ENCODE measurements at regions not wholly inside any gene's neighbourhood (a gene's known extent, or its start where the extent isn't known, plus 50 kb on each side); places are given as distances from the start of the nearest gene placed in this dataset.
A peak's percentile ranks its signal among the peaks of the same experiment; 100 is the strongest.

DNA sequence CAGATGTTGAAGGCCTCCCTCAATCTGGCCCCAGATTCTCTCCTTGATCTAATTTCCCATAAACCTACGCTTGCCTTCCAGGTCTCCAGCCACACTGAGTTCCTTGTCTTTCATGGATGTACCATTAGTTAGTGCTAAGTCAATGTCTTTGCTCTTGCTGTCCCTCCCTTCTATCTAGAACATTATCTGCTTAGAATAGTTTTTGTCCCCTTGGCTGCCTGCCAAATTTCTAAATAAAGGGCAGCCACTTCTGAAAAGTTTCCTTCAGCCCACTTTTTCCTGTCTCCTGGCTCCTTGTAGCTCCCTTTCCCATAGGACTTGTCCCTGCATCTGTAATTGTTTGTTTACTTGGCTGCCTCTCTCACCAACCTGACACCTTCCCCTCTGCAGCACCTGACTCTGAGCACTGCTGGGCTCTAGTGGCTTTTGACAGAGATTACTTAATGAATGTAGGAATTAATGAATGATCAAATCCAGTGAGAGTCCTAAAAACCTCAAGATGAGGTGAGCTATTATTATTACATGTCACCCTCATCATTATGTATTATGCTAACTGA lies 58.3 kb downstream of the CXCL12 start:
- DNase-seq, result no peak

GRCh38 chr10:44325596-44326307 lies 59.1 kb downstream of the CXCL12 start:
- no peak for DNase-seq

DNA sequence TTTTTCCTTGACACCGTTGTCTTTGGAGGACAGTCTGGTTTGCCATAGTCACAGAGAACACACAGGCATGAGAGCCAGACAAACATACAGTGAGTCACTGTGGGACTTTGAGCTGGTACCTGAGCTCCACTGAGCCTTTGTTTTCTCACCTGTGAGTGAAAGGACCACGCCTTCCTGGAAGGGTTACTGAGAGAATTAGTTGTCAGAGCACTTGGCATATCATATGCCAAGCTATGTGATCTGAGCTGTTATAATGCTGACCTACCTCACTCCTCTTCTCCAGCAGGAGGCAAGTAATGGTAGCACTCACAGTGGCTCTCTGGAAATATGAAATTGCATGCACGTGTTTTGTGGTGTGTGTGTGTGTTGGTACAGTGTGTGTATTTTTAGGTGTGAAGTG lies 59.7 kb downstream of the CXCL12 start:
- DNase-seq, result peak; percentile 83

DNA sequence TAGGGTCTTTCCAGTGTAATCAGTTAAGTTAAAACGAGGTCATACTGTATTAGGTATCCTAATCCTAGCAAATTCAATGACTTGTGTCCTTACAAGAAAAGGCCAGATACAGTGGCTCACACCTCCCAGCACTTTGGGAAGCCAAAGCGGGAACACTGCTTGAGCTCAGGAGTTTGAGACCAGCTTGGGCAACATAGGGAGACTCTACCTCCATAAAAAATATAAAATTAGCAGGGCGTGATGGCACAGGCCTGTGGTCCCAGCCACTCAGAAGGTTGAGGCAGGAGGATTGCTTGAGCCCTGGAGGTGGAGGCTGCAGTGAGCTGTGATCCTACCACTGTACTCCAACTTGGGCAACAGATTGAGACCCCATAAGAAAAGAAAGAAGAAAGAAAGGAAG lies 61.1 kb downstream of the CXCL12 start:
- DNase-seq, result no peak

DNA sequence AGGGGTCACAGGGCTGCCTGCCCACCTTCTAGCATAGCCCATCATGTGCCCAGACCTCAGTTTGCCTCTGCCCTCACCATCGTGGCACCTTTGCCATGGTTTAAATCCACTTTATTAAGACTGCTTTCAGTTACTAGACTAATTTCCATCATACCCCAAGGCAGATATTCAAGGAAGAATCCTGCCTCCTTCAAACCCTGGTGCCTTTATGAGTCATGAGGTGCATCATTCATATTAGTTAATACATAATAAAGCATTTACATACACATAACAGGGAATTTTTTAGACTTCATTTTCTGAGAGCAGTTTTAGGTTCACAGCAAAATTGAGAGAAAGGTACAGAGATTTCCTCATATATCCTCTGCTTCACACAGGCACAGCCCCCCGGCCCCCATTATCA lies 62.8 kb downstream of the CXCL12 start:
- no peak for DNase-seq

DNA sequence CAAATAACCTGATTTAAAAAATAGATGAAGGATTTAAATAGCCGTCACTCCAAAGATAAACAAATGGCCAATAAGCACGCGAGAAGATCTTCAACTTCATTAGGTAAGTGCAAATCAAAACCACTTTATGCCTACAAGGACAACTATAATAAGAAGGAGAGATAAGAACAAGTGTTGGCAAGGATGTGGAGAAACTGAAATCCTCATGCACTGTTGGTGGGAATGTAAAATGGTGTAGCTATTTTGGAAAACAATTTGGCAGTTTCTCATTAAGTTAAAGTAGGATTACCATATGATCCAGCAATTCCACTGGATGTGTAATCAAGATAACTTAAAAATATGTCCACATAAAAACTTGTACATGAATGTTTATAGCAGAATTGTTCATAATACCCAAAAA lies 64.1 kb downstream of the CXCL12 start:
- DNase-seq, result no peak

GRCh38 chr10:44317856-44318255 lies 67.0 kb downstream of the CXCL12 start:
- no peak for DNase-seq

- DNase-seq, result no peak
Measured at GRCh38 chr10:44316922-44317215, 68.0 kb downstream of the CXCL12 start.

DNA sequence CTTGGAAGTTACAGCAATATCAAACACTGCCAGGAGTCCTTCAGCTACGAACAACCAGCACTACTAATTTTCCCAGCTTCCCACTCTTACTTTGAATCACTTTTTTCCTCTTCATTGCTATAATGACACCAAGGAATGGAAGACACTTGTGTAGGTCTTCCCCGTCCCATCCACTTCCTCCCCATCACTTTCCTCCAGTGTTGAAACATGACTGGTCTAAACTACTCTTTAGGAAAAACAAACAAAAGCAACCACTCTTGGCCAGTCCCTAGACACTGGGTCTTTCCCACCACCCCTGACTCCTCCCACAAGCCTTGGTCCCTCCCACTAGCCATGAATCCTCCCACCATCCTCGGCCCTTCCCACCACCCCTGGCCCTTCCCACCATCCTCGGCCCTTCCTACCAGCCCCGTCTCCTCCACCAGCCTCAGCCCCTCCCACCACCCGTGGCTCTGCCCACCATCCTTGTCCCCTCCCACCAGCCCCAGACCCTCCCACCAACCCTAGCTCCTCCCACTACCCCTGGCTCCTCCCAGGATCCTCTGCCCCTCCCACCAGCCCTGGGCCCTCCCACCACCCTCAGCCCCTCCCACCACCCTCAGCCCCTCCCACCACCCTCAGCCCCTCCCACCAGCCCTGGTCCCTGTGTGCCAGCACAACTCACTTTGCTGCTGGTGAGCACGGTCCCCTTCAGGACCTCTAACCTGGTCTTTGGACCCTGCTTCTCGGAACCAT lies 68.5 kb downstream of the CXCL12 start:
- peak; percentile 7 for DNase-seq

DNA sequence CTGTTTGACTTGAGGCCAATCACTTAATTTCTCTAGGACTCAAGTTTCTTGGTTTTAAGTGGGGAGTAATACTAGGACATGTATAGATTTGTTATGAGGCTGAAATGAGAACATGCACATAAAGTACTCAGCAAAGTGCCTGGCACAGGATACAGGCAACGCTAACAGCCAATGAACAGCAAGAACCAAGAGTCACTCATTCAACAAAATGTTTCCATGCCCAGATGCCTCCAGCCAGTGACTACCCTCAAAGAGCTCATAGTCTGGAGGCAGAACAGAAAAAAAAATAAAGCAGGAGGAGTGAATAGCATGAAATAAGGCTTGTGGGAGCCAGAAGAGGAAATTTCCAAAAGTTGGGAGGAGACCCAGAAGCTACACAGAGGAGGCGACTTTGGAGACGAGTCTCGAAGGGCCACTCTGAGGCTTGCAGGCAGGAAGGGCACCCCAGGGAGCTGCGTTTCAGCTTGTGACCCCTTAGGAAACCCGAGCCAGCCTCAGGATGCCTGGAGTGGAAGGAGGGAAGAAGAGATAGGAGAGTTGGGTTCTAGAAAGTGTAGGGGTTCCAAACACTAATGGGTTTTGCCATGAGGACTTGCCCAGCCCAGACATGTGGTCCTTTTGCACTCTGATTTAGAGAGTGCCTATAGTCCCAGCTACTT lies 70.0 kb downstream of the CXCL12 start:
- no peak for DNase-seq

DNA sequence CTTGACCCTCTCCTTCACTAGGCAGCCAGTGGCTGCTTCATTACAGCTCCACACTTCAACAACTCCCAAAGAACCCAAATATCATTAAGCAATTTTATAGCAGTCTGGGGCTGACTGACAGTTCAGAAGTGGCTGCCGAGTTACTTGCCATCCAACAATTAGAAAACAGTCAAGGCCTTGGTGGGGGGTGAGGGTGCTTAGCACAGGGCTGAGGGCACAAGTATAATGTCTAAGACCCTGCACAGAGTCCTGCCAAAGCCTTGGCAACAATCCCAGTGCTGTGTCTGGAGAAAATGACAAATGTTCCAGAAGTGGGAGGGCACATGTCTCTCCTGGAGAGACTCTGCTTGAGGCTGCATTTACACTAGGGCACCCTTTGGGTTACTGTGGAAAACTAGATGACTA lies 71.1 kb downstream of the CXCL12 start:
- no peak for DNase-seq

DNA sequence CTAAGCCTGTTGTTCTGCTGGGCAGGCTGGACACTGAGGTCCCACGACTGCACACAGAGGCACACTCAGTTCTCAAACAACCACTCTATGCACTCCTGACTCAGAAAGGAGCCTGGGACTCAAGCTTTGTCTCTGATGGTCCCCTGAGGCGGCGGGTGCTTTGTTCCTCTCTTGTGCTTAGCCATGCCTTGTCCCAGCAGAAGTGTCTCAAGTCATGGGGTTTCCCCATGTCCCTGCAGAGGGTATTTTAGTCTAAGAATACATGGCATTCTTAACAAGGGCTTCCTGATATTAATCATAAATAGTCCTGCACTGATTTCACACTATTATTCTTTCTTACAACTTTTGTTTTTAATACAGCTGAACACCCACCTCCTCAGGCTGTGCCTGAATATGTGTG lies 72.5 kb downstream of the CXCL12 start:
- DNase-seq, result no peak

GRCh38 chr10:44311563-44312051 lies 73.3 kb downstream of the CXCL12 start:
- no peak for DNase-seq

GRCh38 chr10:44310762-44311562 lies 73.9 kb downstream of the CXCL12 start:
- peak; percentile 54 for DNase-seq

GRCh38 chr10:44309939-44310761 lies 74.7 kb downstream of the CXCL12 start:
- no peak for DNase-seq

- no peak for DNase-seq
Measured at GRCh38 chr10:44309361-44309760, 75.5 kb downstream of the CXCL12 start.

GRCh38 chr10:44308935-44309334 lies 76.0 kb downstream of the CXCL12 start:
- no peak for DNase-seq

DNA sequence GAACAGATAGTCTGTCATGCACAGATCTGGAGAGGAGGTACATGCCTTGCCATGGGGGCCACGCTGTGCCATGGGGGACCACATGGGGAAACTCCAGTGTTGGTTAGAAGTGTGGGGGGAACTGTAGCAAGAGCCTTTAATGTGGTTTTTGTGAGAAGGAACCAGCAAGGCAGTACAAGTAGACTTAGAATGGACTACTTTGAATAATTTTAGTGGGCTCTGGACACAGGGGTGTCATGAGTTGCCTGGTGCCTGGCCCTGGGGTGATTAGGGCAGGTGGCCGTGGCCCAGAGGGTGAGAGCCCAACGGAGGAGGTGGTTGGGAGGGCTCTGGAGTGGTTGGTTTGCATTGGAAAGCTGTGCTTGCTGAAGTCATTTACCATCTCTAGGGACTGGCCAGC lies 77.2 kb downstream of the CXCL12 start:
- no peak for DNase-seq

DNA sequence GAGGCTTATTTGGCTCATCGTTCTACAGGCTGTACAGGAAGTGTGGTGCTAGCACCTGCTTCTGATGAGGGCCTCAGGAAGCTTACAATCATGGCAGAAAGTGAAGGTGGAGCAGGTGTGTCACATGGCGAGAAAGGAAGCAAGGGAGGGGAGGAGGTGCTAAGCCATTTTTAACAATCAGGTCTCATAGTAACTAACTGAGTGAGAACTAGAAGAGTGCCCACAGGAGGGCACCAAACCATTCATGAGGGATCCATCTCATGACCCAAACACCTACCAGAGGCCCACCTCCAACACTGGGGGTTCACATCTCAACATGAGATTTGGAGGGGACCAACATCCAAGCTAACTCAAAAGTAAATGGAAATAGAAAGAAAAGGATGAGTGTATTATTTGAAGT lies 78.1 kb downstream of the CXCL12 start:
- DNase-seq, result no peak

GRCh38 chr10:44306147-44306710 lies 78.7 kb downstream of the CXCL12 start:
- DNase-seq, result no peak

DNA sequence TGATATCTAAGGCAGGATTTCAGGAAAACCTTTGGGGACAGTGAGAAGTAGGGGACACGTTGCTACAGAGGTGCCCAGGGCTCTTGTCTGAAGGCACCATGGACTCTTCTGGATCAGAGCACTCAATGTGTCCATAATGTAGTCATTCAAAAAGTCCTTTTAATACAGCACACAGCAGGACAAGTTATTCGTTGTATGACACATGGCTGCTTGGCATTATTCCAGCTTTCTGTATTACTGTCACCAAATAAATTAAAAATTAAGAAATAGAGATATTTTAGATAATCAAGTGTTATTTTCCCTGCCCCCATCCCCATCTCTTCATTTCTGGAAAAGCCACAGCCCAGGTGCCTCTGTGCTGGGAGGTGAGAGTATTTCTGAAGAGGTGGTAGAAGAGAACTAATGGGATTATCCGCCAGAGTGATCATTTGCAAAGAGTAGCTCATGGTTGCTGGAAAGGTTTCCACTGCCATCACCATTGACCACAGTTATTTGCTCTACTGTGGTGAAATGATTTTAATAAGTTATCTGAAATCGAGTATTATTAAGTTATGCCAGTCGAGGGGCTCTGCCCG lies 83.0 kb downstream of the CXCL12 start:
- DNase-seq, result no peak
